Bone marrow (tissue), 2 donors: ENCODE measurements at regions not wholly inside any gene's neighbourhood (a gene's known extent, or its start where the extent isn't known, plus 50 kb on each side); places are given as distances from the start of the nearest gene placed in this dataset.

ENCODE experiments used
- DNase-seq, 2 donors: peaks; one replicate each; lab custom pipeline; 2025; lab: John Stamatoyannopoulos, UW

GRCh38 chr1:234936612-234937389 lies 191.8 kb downstream of the TOMM20 start:
- DNase-seq = no peak

- peak in 1 of 2 donors; percentile 25 for DNase-seq
Measured at GRCh38 chr1:234934611-234935033, 194.0 kb downstream of the TOMM20 start.

- peak; percentile 46 to 48 for DNase-seq
Measured at GRCh38 chr1:234933475-234933874, 195.2 kb downstream of the TOMM20 start.

- no peak for DNase-seq
Measured at GRCh38 chr1:234932511-234933430, 195.9 kb downstream of the TOMM20 start.

GRCh38 chr1:234932106-234932505 lies 196.5 kb downstream of the TOMM20 start:
- DNase-seq = no peak

GRCh38 chr1:234931404-234931973 lies 197.1 kb downstream of the TOMM20 start:
- no peak for DNase-seq

GRCh38 chr1:234929369-234929768 lies 199.3 kb downstream of the TOMM20 start:
- DNase-seq = no peak

- no peak for DNase-seq
Measured at GRCh38 chr1:234928642-234929041, 200.0 kb downstream of the TOMM20 start.

GRCh38 chr1:234927971-234928640 lies 200.5 kb downstream of the TOMM20 start:
- DNase-seq = no peak

GRCh38 chr1:234927312-234927970 lies 201.2 kb downstream of the TOMM20 start:
- no peak for DNase-seq

- DNase-seq = no peak
Measured at GRCh38 chr1:234926559-234927311, 201.9 kb downstream of the TOMM20 start.

- DNase-seq = no peak
Measured at GRCh38 chr1:234926264-234926558, 202.4 kb downstream of the TOMM20 start.

- peak in 1 of 2 donors; percentile 88 for DNase-seq
Measured at GRCh38 chr1:234925440-234926263, 203.0 kb downstream of the TOMM20 start.

- no peak for DNase-seq
Measured at GRCh38 chr1:234924450-234925355, 203.9 kb downstream of the TOMM20 start.

- DNase-seq = no peak
Measured at GRCh38 chr1:234923626-234924025, 205.0 kb downstream of the TOMM20 start.

GRCh38 chr1:234922987-234923386 lies 205.7 kb downstream of the TOMM20 start:
- no peak for DNase-seq

GRCh38 chr1:234921266-234922062 lies 207.2 kb downstream of the TOMM20 start:
- DNase-seq = no peak

GRCh38 chr1:234920843-234921140 lies 207.8 kb downstream of the TOMM20 start:
- DNase-seq = no peak
